Omental fat pad (tissue), 3 donors: ENCODE measurements at regions not wholly inside any gene's neighbourhood (a gene's known extent, or its start where the extent isn't known, plus 50 kb on each side); places are given as distances from the start of the nearest gene placed in this dataset.

Source experiments
- ATAC-seq: fragments of 150-250 bp; one replicate; pipeline ENCODE4 v1.9.1; 2016; ENCODE audit warnings: mild to moderate bottlenecking, moderate library complexity; ENCODE audit not compliant: low FRiP score
- DNase-seq: peaks from one replicate; pipeline ENCODE4 v3.0.0-alpha.2; 2019; ENCODE audit warnings: low spot score
- TF ChIP-seq, protein P1 (sequence below), 3 donors: fragments of 450-650 bp; IDR thresholded peaks; one replicate each; pipeline ENCODE4 v1.5.1; 2016 to 2017; ENCODE audit warnings: antibody characterized with exemption in 3 of 3, mild to moderate bottlenecking in 3 of 3, moderate library complexity in 2 of 3

DNA sequence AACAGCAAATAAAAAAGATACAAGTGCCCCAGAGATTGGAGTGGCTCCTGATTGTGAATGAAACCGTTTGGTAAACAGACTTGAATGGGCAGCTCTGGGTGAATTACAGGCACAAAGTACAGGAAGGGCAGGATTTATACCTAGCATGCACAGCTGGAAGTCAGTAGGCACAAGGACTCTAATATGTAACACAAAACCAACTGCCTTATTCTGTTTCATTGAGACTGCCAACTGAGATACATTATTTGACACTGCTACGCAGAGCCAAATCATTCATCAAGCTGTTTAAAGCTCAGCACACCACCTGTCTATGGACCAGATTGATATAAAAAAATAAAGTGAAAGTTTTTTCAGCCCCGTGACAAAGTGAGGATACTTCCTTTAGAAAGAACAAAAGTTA lies 541.2 kb downstream of the NUP35 start:
- ATAC-seq (no peak), DNase-seq (no peak)
- TF ChIP-seq, protein P1, sequence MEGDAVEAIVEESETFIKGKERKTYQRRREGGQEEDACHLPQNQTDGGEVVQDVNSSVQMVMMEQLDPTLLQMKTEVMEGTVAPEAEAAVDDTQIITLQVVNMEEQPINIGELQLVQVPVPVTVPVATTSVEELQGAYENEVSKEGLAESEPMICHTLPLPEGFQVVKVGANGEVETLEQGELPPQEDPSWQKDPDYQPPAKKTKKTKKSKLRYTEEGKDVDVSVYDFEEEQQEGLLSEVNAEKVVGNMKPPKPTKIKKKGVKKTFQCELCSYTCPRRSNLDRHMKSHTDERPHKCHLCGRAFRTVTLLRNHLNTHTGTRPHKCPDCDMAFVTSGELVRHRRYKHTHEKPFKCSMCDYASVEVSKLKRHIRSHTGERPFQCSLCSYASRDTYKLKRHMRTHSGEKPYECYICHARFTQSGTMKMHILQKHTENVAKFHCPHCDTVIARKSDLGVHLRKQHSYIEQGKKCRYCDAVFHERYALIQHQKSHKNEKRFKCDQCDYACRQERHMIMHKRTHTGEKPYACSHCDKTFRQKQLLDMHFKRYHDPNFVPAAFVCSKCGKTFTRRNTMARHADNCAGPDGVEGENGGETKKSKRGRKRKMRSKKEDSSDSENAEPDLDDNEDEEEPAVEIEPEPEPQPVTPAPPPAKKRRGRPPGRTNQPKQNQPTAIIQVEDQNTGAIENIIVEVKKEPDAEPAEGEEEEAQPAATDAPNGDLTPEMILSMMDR (IDR thresholded peaks at IDR 0.05), result no peak

GRCh38 chr2:183666031-183666430 lies 541.8 kb downstream of the NUP35 start:
- no peak for DNase-seq
- TF ChIP-seq, protein P1 (IDR thresholded peaks at IDR 0.05), result no peak
- ATAC-seq, result no peak

DNA sequence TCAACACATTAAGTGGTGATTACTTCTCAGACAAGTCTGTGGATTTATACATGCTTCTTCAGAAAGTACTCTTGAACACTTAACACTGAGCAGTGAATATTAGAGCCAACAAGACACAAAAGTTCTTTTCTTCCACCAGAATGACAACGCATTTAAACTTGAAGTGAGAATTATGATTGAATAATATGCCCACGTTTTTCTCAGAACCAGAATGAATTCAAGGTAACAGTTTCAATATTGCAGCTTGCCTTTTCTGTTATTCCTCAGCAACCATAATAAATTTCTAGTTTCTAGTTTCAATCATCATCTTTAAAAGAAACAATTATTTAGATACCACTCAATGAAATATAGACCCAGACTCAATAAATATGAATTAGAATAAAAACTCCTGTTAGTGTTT lies 547.0 kb downstream of the NUP35 start:
- no peak for ATAC-seq
- DNase-seq, result no peak
- TF ChIP-seq, protein P1 (IDR thresholded peaks at IDR 0.05), result no peak

DNA sequence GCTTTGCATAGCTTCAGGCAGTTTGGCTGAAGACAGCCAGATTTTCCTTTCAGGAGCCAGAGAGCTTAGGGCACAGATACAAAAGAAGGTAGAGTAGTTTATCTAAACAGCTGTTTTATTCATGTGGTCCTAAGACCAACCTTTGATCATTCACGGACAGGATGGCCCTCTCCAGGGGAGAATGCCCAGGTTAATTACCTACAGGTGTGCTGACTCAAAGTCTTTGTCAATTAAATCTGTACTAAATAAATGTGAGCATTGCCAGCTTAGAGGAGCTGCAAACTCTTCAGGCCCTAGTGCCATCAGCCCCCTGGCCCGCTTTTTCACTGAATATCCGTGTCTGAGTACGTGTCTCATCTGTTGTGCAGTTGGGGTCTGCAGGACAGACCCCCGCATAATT lies 554.7 kb downstream of the NUP35 start:
- TF ChIP-seq, protein P1 (IDR thresholded peaks at IDR 0.05), result no peak
- DNase-seq (no peak), ATAC-seq (no peak)

DNA sequence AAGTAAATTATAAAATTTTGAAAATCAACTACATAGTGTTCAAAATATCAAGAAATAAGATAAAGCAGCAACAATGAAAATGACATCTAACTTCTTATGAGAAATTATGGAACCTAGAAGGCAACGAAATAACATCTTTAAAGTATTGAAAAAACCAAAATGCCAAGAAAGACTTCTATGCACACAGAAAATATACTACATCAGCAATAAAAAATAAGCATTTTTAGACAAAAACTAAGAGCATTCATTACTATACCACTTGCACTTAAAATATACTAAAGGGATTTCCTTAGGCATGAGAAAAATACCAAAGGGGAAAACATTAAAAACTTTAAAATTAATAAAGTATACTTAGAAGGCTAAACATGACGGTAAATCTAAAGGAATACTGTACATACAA lies 556.3 kb downstream of the NUP35 start:
- TF ChIP-seq, protein P1 (IDR thresholded peaks at IDR 0.05), result no peak
- DNase-seq, result no peak
- no peak for ATAC-seq

- DNase-seq (no peak), ATAC-seq (no peak)
- TF ChIP-seq, protein P1 (IDR thresholded peaks at IDR 0.05), result no peak
These were observed 560.4 kb downstream of the NUP35 start for GRCh38 chr2:183684686-183685085.

- ATAC-seq (no peak), DNase-seq (no peak)
- TF ChIP-seq, protein P1 (IDR thresholded peaks at IDR 0.05), result no peak
These were observed 571.8 kb downstream of the NUP35 start for GRCh38 chr2:183696028-183696427.
